GM23338 (cell line): ENCODE measurements at regions not wholly inside any gene's neighbourhood (a gene's known extent, or its start where the extent isn't known, plus 50 kb on each side); places are given as distances from the start of the nearest gene placed in this dataset.

ENCODE experiments used
- ATAC-seq: fragments of 200-7000 bp; cut with Tn5 transposase; 3 replicates; pipeline ENCODE4 v1.9.1; 2020
- DNase-seq: peaks from one replicate; pipeline ENCODE4 v3.0.0-alpha.2; 2015; ENCODE audit warnings: low spot score
- H2AFZ ChIP-seq: fragments of 200-600 bp; sonication (generic); 2 replicates; pipeline ENCODE4 v1.8.0; 2016; ENCODE audit warnings: antibody characterized with exemption, mild to moderate bottlenecking, moderate library complexity
- H3F3A ChIP-seq: fragments of 200-600 bp; sonication (generic); replicated peaks from 2 replicates; pipeline ENCODE4 v1.8.0; 2017; ENCODE audit warnings: antibody characterized with exemption, mixed run types, low read depth
- H3K27ac ChIP-seq: fragments of 200-600 bp; sonication (generic); 2 replicates; pipeline ENCODE4 v1.6.1; 2016; ENCODE audit warnings: low read depth
- H3K27me3 ChIP-seq: fragments of 200-600 bp; sonication (generic); 2 replicates; pipeline ENCODE4 v1.8.0; 2016; ENCODE audit warnings: mild to moderate bottlenecking, mixed run types, moderate library complexity; ENCODE audit not compliant: insufficient read depth
- H3K36me3 ChIP-seq: fragments of 200-600 bp; sonication (generic); 2 replicates; pipeline ENCODE4 v1.8.0; 2016; ENCODE audit warnings: mild to moderate bottlenecking; ENCODE audit not compliant: insufficient read depth
- H3K4me1 ChIP-seq: fragments of 200-600 bp; sonication (generic); 2 replicates; pipeline ENCODE4 v1.8.0; 2016; ENCODE audit warnings: mild to moderate bottlenecking, moderate library complexity; ENCODE audit not compliant: insufficient read depth
- H3K4me2 ChIP-seq: fragments of 200-600 bp; sonication (generic); 2 replicates; pipeline ENCODE4 v1.7.1; 2017; ENCODE audit warnings: mixed run types
- H3K4me3 ChIP-seq: fragments of 200-600 bp; sonication (generic); 2 replicates; pipeline ENCODE4 v1.6.1; 2016; ENCODE audit warnings: mixed run types
- H3K79me2 ChIP-seq: fragments of 200-600 bp; sonication (generic); replicated peaks from 2 replicates; pipeline ENCODE4 v1.8.0; 2017; ENCODE audit warnings: mild to moderate bottlenecking; ENCODE audit not compliant: insufficient read depth
- H3K9me2 ChIP-seq: fragments of 200-600 bp; sonication (generic); 2 replicates; pipeline ENCODE4 v1.8.0; 2017; ENCODE audit not compliant: insufficient read depth
- H4K20me1 ChIP-seq: fragments of 200-600 bp; sonication (generic); replicated peaks from 2 replicates; pipeline ENCODE4 v1.8.0; 2017; ENCODE audit warnings: mild to moderate bottlenecking; ENCODE audit not compliant: insufficient read depth
- H3K27ac Mint-ChIP-seq: 2 replicates; pipeline ENCODE4 v1.8.0; 2020; ENCODE audit warnings: inconsistent platforms, mild to moderate bottlenecking, moderate library complexity, mixed read lengths
- H3K27me3 Mint-ChIP-seq: 3 replicates; pipeline ENCODE4 v1.8.0; 2022; ENCODE audit warnings: low read depth, mild to moderate bottlenecking, moderate library complexity, mixed read lengths, inconsistent platforms; ENCODE audit not compliant: insufficient read depth, poor library complexity
- H3K36me3 Mint-ChIP-seq: 3 replicates; pipeline ENCODE4 v1.8.0; 2021; ENCODE audit warnings: low read depth, mild to moderate bottlenecking, inconsistent platforms, moderate library complexity, mixed read lengths
- H3K4me1 Mint-ChIP-seq: 3 replicates; pipeline ENCODE4 v1.8.0; 2020; ENCODE audit warnings: mild to moderate bottlenecking, inconsistent platforms, mixed read lengths
- H3K4me3 Mint-ChIP-seq: 3 replicates; pipeline ENCODE4 v1.8.0; 2021; ENCODE audit warnings: moderate library complexity, mild to moderate bottlenecking, inconsistent platforms, mixed read lengths
- H3K9me3 Mint-ChIP-seq: 3 replicates; pipeline ENCODE4 v1.8.0; 2020; ENCODE audit warnings: moderate library complexity, mild to moderate bottlenecking, inconsistent platforms, mixed read lengths
- CTCF ChIP-seq, 2 experiments: fragments of 200-600 bp in 1 of 2; sonication (generic) in 1 of 2; conservative IDR thresholded peaks; 2 replicates each; pipeline versions ENCODE4 v1.5.1 to v1.6.1; 2016 to 2017; ENCODE audit warnings: antibody characterized with exemption in 2 of 2, low read depth in 2 of 2, mild to moderate bottlenecking in 2 of 2, moderate library complexity in 1 of 2
- ETS1 ChIP-seq: IDR thresholded peaks from 2 replicates; pipeline ENCODE4 v1.6.1; 2016; ENCODE audit warnings: antibody characterized with exemption
- EZH2 ChIP-seq: fragments of 200-600 bp; sonication (generic); IDR thresholded peaks from one replicate; pipeline ENCODE4 v1.8.0; 2017; ENCODE audit warnings: antibody characterized with exemption, mild to moderate bottlenecking, low read depth; ENCODE audit not compliant: unreplicated experiment
- NANOG ChIP-seq: IDR thresholded peaks from 2 replicates; pipeline ENCODE4 v1.6.1; 2016; ENCODE audit warnings: antibody characterized with exemption, borderline replicate concordance
- REST ChIP-seq: IDR thresholded peaks from one replicate; pipeline ENCODE4 v1.6.1; 2018; ENCODE audit warnings: antibody characterized with exemption; ENCODE audit not compliant: unreplicated experiment
- STAT1 ChIP-seq: IDR thresholded peaks from one replicate; pipeline ENCODE4 v1.6.1; 2016; ENCODE audit warnings: antibody characterized with exemption; ENCODE audit not compliant: unreplicated experiment

GRCh38 chr15:47027322-47027946, 689.9 kb upstream of the SEMA6D start:
- H3K27me3 Mint-ChIP-seq = peaks cover 2% of the 10 kb centered on the region
- Histone ChIP-seq H3K27ac (no peak overlapping the region), H3F3A (no peaks in the 10 kb centered on the region), H3K27me3 (no peaks in the 10 kb centered on the region), H3K9me2 (no peaks in the 10 kb centered on the region), H4K20me1 (no peaks in the 10 kb centered on the region), H3K4me2 (no peak overlapping the region), H3K79me2 (no peaks in the 10 kb centered on the region), H3K4me3 (no peak overlapping the region), H3K4me1 (no peaks in the 10 kb centered on the region), H3K36me3 (no peaks in the 10 kb centered on the region), H2AFZ (peak overlapping the region; percentile 74; the same call in 1 of the 2 replicates)
- TF ChIP-seq STAT1 (no peak), CTCF (conservative IDR thresholded peaks at IDR 0.05; ENCODE audit: low read depth in 2 of 2) (peak; percentile 55 to 65), NANOG (no peak), ETS1 (no peak), REST (no peak), EZH2 (no peak)
- ATAC-seq = peak; percentile 68
- H3K27ac Mint-ChIP-seq = no peak overlapping the region
- no peaks in the 10 kb centered on the region for H3K4me1 Mint-ChIP-seq
- H3K36me3 Mint-ChIP-seq = no peaks in the 10 kb centered on the region; the same call in 2 of the 3 replicates
- H3K4me3 Mint-ChIP-seq = no peak overlapping the region
- peaks cover 56% of the 10 kb centered on the region for H3K9me3 Mint-ChIP-seq
- peak; percentile 50 for DNase-seq
